ENCODE measurements at regions not wholly inside any gene's neighbourhood (a gene's known extent, or its start where the extent isn't known, plus 50 kb on each side); places are given as distances from the start of the nearest gene placed in this dataset.

GRCh38 chr10:3222626-3223025 is 50.0 kb upstream of the PITRM1 start:
- DNase-seq = no peak
